ENCODE measurements at regions not wholly inside any gene's neighbourhood (a gene's known extent, or its start where the extent isn't known, plus 50 kb on each side); places are given as distances from the start of the nearest gene placed in this dataset.

DNA sequence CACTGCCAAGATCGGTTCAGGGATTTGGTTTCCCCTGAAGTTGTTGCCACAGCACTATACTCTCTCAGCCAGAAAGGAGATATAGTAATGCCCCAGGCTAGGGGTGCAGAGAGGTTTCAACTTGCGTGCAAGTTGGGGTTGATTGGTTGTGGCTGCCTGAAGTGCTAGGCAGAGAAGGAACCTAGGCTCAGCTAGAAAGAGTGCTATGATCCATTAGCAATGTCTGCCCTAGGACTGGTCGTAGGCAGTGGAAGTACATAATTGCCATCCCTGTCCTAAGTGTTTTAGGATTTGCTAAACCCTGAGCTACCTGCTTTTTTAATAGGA, 136.6 kb upstream of the SMIM23 start:
- Histone ChIP-seq H3K36me3 (ENCODE audit: low read length) (no peaks in the 10 kb centered on the region; the same call in 1 of the 2 replicates), H3F3A (ENCODE audit: insufficient read depth) (no peaks in the 10 kb centered on the region), H3K79me2 (ENCODE audit: insufficient read depth, low read length) (no peaks in the 10 kb centered on the region), H3K27ac (ENCODE audit: low read depth, low read length) (no peak overlapping the region), H3K27me3 (ENCODE audit: low read length) (no peaks in the 10 kb centered on the region), H3K9ac (ENCODE audit: low read length) (no peak overlapping the region), H4K20me1 (ENCODE audit: low read depth, low read length) (no peaks in the 10 kb centered on the region), H3K4me2 (ENCODE audit: low read depth, low read length, poor library complexity, severe bottlenecking) (no peak overlapping the region), H3K9me3 (ENCODE audit: insufficient read depth, low read length) (no peaks in the 10 kb centered on the region), H2AFZ (ENCODE audit: low read depth, low read length, severe bottlenecking) (no peak overlapping the region), H3K9me2 (replicated peaks; ENCODE audit: insufficient read depth, low read length) (no peaks in the 10 kb centered on the region), H3K4me3 (ENCODE audit: insufficient read depth, low read length, poor library complexity, severe bottlenecking) (no peak overlapping the region)
- TF ChIP-seq EZH2phosphoT487 (conservative IDR thresholded peaks at IDR 0.05; ENCODE audit: low read length) (no peak), CTCF (IDR thresholded peaks at IDR 0.05; ENCODE audit: insufficient read depth, low read length, poor library complexity, severe bottlenecking) (no peak)

- H3K4me3 ChIP-seq (ENCODE audit: insufficient read depth, low read length, poor library complexity, severe bottlenecking) = no peak overlapping the region
Measured at GRCh38 chr5:171650597-171650996, 135.0 kb upstream of the SMIM23 start.

DNA sequence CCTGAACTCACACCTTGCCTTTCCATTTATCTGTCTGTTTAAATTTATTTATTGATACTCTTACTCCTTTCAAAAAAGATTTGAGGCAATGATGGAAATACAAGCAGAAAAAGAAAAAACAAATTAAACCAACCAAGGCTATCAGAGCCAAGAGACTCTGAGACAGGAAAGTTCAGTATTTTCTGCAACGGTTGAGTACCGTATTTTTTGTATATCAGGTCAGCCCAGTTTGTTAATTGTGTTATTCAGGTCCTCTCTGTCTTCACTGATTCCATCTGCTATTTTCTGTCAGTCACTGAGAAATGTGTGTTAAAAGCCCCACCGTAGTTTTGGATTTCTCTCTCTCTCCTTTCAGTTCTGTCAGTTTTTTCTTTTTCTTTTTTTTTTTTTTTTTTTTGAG, 134.5 kb upstream of the SMIM23 start:
- no peak for TF ChIP-seq EZH2phosphoT487 (conservative IDR thresholded peaks at IDR 0.05; ENCODE audit: low read length)
- no peak for TF ChIP-seq CTCF (IDR thresholded peaks at IDR 0.05; ENCODE audit: insufficient read depth, low read length, poor library complexity, severe bottlenecking)
- H3K79me2 ChIP-seq (ENCODE audit: insufficient read depth, low read length) = no peaks in the 10 kb centered on the region

More at GRCh38 chr5:171650597-171650996, 135.0 kb upstream of the SMIM23 start:
- H3K27ac ChIP-seq (ENCODE audit: low read depth, low read length) = no peak overlapping the region
- H2AFZ ChIP-seq (ENCODE audit: low read depth, low read length, severe bottlenecking) = no peak overlapping the region
- no peaks in the 10 kb centered on the region for H3K9me3 ChIP-seq (ENCODE audit: insufficient read depth, low read length)
- no peaks in the 10 kb centered on the region for H3K27me3 ChIP-seq (ENCODE audit: low read length)
- H3K36me3 ChIP-seq (ENCODE audit: low read length) = no peaks in the 10 kb centered on the region; the same call in 1 of the 2 replicates
- no peak overlapping the region for H3K9ac ChIP-seq (ENCODE audit: low read length)
- H3K9me2 ChIP-seq (replicated peaks; ENCODE audit: insufficient read depth, low read length) = no peaks in the 10 kb centered on the region
- no peak overlapping the region for H3K4me2 ChIP-seq (ENCODE audit: low read depth, low read length, poor library complexity, severe bottlenecking)
- no peak for TF ChIP-seq EZH2phosphoT487 (conservative IDR thresholded peaks at IDR 0.05; ENCODE audit: low read length)
- no peak for TF ChIP-seq CTCF (IDR thresholded peaks at IDR 0.05; ENCODE audit: insufficient read depth, low read length, poor library complexity, severe bottlenecking)
- H4K20me1 ChIP-seq (ENCODE audit: low read depth, low read length) = no peaks in the 10 kb centered on the region
- H3F3A ChIP-seq (ENCODE audit: insufficient read depth) = no peaks in the 10 kb centered on the region
- no peaks in the 10 kb centered on the region for H3K79me2 ChIP-seq (ENCODE audit: insufficient read depth, low read length)

More for the DNA sequence above, 134.5 kb upstream of the SMIM23 start:
- Histone ChIP-seq H3K27ac (ENCODE audit: low read depth, low read length) (no peak overlapping the region), H3K27me3 (ENCODE audit: low read length) (no peaks in the 10 kb centered on the region), H2AFZ (ENCODE audit: low read depth, low read length, severe bottlenecking) (no peak overlapping the region), H3K9me3 (ENCODE audit: insufficient read depth, low read length) (no peaks in the 10 kb centered on the region), H4K20me1 (ENCODE audit: low read depth, low read length) (no peaks in the 10 kb centered on the region), H3K9me2 (replicated peaks; ENCODE audit: insufficient read depth, low read length) (no peaks in the 10 kb centered on the region), H3K4me3 (ENCODE audit: insufficient read depth, low read length, poor library complexity, severe bottlenecking) (no peak overlapping the region), H3K4me2 (ENCODE audit: low read depth, low read length, poor library complexity, severe bottlenecking) (no peak overlapping the region), H3F3A (ENCODE audit: insufficient read depth) (no peaks in the 10 kb centered on the region), H3K36me3 (ENCODE audit: low read length) (no peaks in the 10 kb centered on the region; the same call in 1 of the 2 replicates), H3K9ac (ENCODE audit: low read length) (no peak overlapping the region)
